H1 (cell line): ENCODE measurements at regions not wholly inside any gene's neighbourhood (a gene's known extent, or its start where the extent isn't known, plus 50 kb on each side); places are given as distances from the start of the nearest gene placed in this dataset.

Experiments
- CTCF ChIA-PET: fragments of 300-600 bp; sonication (Branson Sonifier 250); formaldehyde crosslinking; loops from one replicate; lab custom pipeline; 2021; ENCODE audit not compliant: partially characterized antibody; lab: Charles Lee
- POLR2A ChIA-PET: fragments of 300-600 bp; sonication (Branson Sonifier 250); formaldehyde crosslinking; loops from one replicate; lab custom pipeline; 2021; ENCODE audit warnings: inconsistent platforms; ENCODE audit not compliant: partially characterized antibody; lab: Charles Lee
- DNase-seq, 2 experiments: peaks; one replicate each; pipeline versions ENCODE4 v3.0.0 to v3.0.0-alpha.2; 2010 to 2022; ENCODE audit warnings: low spot score in 2 of 2, low read depth in 1 of 2, mixed read lengths in 1 of 2
- FAIRE-seq: peaks from 2 replicates; lab custom pipeline; 2011; peaks lifted over from hg19 to GRCh38; lab: Jason Lieb, UNC
- H2AFZ ChIP-seq: 2 replicates; pipeline ENCODE4 v1.8.1; 2012; ENCODE audit warnings: low read length, inconsistent platforms
- H2AK5ac ChIP-seq: 2 replicates; pipeline ENCODE4 v1.6.1; 2013; ENCODE audit warnings: low read depth, low read length
- H2BK120ac ChIP-seq: replicated peaks from 2 replicates; pipeline ENCODE3; 2013; ENCODE audit warnings: low read depth, low read length, inconsistent platforms
- H2BK12ac ChIP-seq: 2 replicates; pipeline ENCODE4 v1.6.1; 2013; ENCODE audit warnings: low read depth, low read length
- H2BK15ac ChIP-seq: 2 replicates; pipeline ENCODE4 v1.6.1; 2013; ENCODE audit warnings: low read length
- H2BK20ac ChIP-seq: 2 replicates; pipeline ENCODE4 v1.6.1; 2013; ENCODE audit warnings: low read length
- H2BK5ac ChIP-seq: 2 replicates; pipeline ENCODE4 v1.6.1; 2013; ENCODE audit warnings: low read depth, low read length
- H3K14ac ChIP-seq: 2 replicates; pipeline ENCODE4 v1.6.1; 2013; ENCODE audit warnings: inconsistent platforms; ENCODE audit not compliant: insufficient read length
- H3K18ac ChIP-seq: 2 replicates; pipeline ENCODE4 v1.6.1; 2013; ENCODE audit warnings: low read length; ENCODE audit errors: extremely low read depth
- H3K23ac ChIP-seq: 2 replicates; pipeline ENCODE4 v1.6.1; 2013; ENCODE audit warnings: inconsistent platforms; ENCODE audit not compliant: insufficient read length
- H3K23me2 ChIP-seq: 2 replicates; pipeline ENCODE4 v1.6.1; 2013; ENCODE audit warnings: low read depth, low read length
- H3K27ac ChIP-seq: 2 replicates; pipeline ENCODE4 v1.6.1; 2011; ENCODE audit warnings: low read depth, low read length, inconsistent platforms
- H3K27me3 ChIP-seq, 4 experiments: replicated peaks in 1 of 4; 1 replicate in 1 of 4; 2 replicates in 3 of 4; pipeline versions ENCODE4 v1.6.1 to v1.8.1; 2011 to 2013; ENCODE audit warnings: low read length in 3 of 4, mild to moderate bottlenecking in 3 of 4, inconsistent platforms in 2 of 4, mixed read lengths in 2 of 4, moderate library complexity in 1 of 4; ENCODE audit not compliant: control insufficient read depth in 3 of 4, insufficient read depth in 3 of 4; ENCODE audit errors: extremely low read depth in 1 of 4
- H3K36me3 ChIP-seq, 4 experiments: 2 replicates each; pipeline versions ENCODE4 v1.6.1 to v1.8.1; 2011 to 2013; ENCODE audit warnings: mild to moderate bottlenecking in 4 of 4, low read length in 3 of 4, moderate library complexity in 2 of 4, control low read depth in 1 of 4, inconsistent platforms in 1 of 4; ENCODE audit not compliant: insufficient read depth in 4 of 4, control insufficient read depth in 2 of 4
- H3K4ac ChIP-seq: replicated peaks from 2 replicates; pipeline ENCODE3; 2013; ENCODE audit warnings: low read length, low read depth, mixed read lengths, inconsistent platforms; ENCODE audit not compliant: insufficient read length
- H3K4me1 ChIP-seq, 4 experiments: replicated peaks in 1 of 4; 1 replicate in 1 of 4; 2 replicates in 3 of 4; pipeline versions ENCODE4 v1.6.1 to v1.8.1; 2011 to 2013; ENCODE audit warnings: low read length in 3 of 4, inconsistent platforms in 2 of 4, mixed read lengths in 1 of 4; ENCODE audit not compliant: insufficient read depth in 4 of 4, control insufficient read depth in 3 of 4
- H3K4me2 ChIP-seq, 2 experiments: 2 replicates each; pipeline versions ENCODE4 v1.6.1 to v1.8.1; 2011 to 2013; ENCODE audit warnings: low read depth in 2 of 2, low read length in 2 of 2, control low read depth in 1 of 2, inconsistent platforms in 1 of 2, mild to moderate bottlenecking in 1 of 2; ENCODE audit not compliant: insufficient read depth in 1 of 2
- H3K4me3 ChIP-seq, 4 experiments: fragments of 200-600, 300-600 bp in 1 of 4; sonication (generic), shearing (Covaris generic), sonication (Bioruptor Twin) in 1 of 4; 2 replicates each; pipeline versions ENCODE4 v1.5.1 to v1.8.1; 2011 to 2016; ENCODE audit warnings: low read length in 4 of 4, low read depth in 3 of 4, control low read depth in 2 of 4, inconsistent platforms in 2 of 4, mild to moderate bottlenecking in 2 of 4, mixed read lengths in 1 of 4, moderate library complexity in 1 of 4; ENCODE audit not compliant: insufficient read depth in 2 of 4; ENCODE audit errors: extremely low read depth in 1 of 4
- H3K56ac ChIP-seq: replicated peaks from 2 replicates; pipeline ENCODE3; 2013; ENCODE audit warnings: low read depth, mild to moderate bottlenecking, mixed read lengths, low read length, inconsistent platforms; ENCODE audit not compliant: insufficient read length
- H3K79me1 ChIP-seq: 2 replicates; pipeline ENCODE4 v1.6.1; 2013; ENCODE audit warnings: low read depth, low read length, control low read depth
- H3K79me2 ChIP-seq, 2 experiments: 2 replicates each; pipeline versions ENCODE4 v1.6.1 to v1.8.1; 2012 to 2013; ENCODE audit warnings: low read length in 2 of 2, mild to moderate bottlenecking in 2 of 2, inconsistent platforms in 1 of 2; ENCODE audit not compliant: insufficient read depth in 2 of 2, control insufficient read depth in 1 of 2
- H3K9ac ChIP-seq, 4 experiments: replicated peaks in 1 of 4; 1 replicate in 1 of 4; 2 replicates in 3 of 4; pipeline versions ENCODE4 v1.6.1 to v1.8.1; 2011 to 2013; ENCODE audit warnings: low read depth in 3 of 4, low read length in 3 of 4, control low read depth in 2 of 4, mild to moderate bottlenecking in 2 of 4, moderate library complexity in 2 of 4, inconsistent platforms in 1 of 4; ENCODE audit errors: extremely low read depth in 1 of 4
- H3K9me3 ChIP-seq, 2 experiments: 2 replicates each; pipeline versions ENCODE4 v1.6.1 to v1.8.1; 2012 to 2013; ENCODE audit warnings: mild to moderate bottlenecking in 2 of 2, moderate library complexity in 2 of 2, control low read depth in 1 of 2, inconsistent platforms in 1 of 2, low read depth in 1 of 2, low read length in 1 of 2, mixed read lengths in 1 of 2; ENCODE audit not compliant: insufficient read depth in 2 of 2
- H4K20me1 ChIP-seq, 2 experiments: replicated peaks in 1 of 2; 2 replicates each; pipeline versions ENCODE3 to v1.8.1; 2011 to 2013; ENCODE audit warnings: inconsistent platforms in 2 of 2, low read length in 2 of 2, mild to moderate bottlenecking in 1 of 2; ENCODE audit not compliant: insufficient read depth in 2 of 2, control insufficient read depth in 1 of 2
- H4K5ac ChIP-seq: 2 replicates; pipeline ENCODE4 v1.6.1; 2013; ENCODE audit warnings: low read length, low read depth, mixed read lengths, inconsistent platforms; ENCODE audit not compliant: insufficient read length
- H4K8ac ChIP-seq: 2 replicates; pipeline ENCODE4 v1.8.0; 2013; ENCODE audit warnings: mild to moderate bottlenecking, moderate library complexity, low read length, inconsistent platforms; ENCODE audit not compliant: insufficient read depth; ENCODE audit errors: extremely low read depth
- H4K91ac ChIP-seq: replicated peaks from 2 replicates; pipeline ENCODE3; 2013; ENCODE audit warnings: low read length, mixed read lengths, inconsistent platforms; ENCODE audit not compliant: insufficient read length
- BRCA1 ChIP-seq: IDR thresholded peaks from 2 replicates; pipeline ENCODE4 v1.6.1; 2012; ENCODE audit warnings: low read depth, low read length, improper control_type of control experiment
- CBX5 ChIP-seq: fragments of 300-800, 300-1000 bp; sonication (generic); IDR thresholded peaks from 2 replicates; pipeline ENCODE4 v1.7.1; 2016; ENCODE audit warnings: antibody characterized with exemption, low read length, low read depth
- JUN ChIP-seq: IDR thresholded peaks from 2 replicates; pipeline ENCODE4 v1.6.1; 2011; ENCODE audit warnings: low read depth, mild to moderate bottlenecking, improper control_type of control experiment, low read length
- TCF12 ChIP-seq: IDR thresholded peaks from 2 replicates; pipeline ENCODE4 v1.6.1; 2011; ENCODE audit warnings: low read depth, mild to moderate bottlenecking, low read length
- WGBS, 2 experiments: shearing (Covaris generic) in 1 of 2; methylation state at CpG; one replicate each; pipeline versions ENCODE4 v1.1.6 to v1.1.7; 2013 to 2015; ENCODE audit warnings: low lambda C conversion rate in 2 of 2, mixed read lengths in 2 of 2, inconsistent platforms in 1 of 2, low coverage in 1 of 2, missing lambda C conversion rate in 1 of 2; ENCODE audit not compliant: insufficient replicate concordance in 2 of 2, insufficient coverage in 1 of 2, insufficient read length in 1 of 2; ENCODE audit errors: extremely low coverage in 1 of 2, missing lambda C conversion rate in 1 of 2; 5-methylcytosine and 5-hydroxymethylcytosine counted together

GRCh38 chr4:75371915-75372314, 142.3 kb downstream of the RCHY1 start:
- ChIA-PET POLR2A (no interaction called here), CTCF (no interaction called here)
- no peak for DNase-seq
- FAIRE-seq, result no peak
- Histone ChIP-seq H3K18ac (no peak overlapping the region), H3K36me3 (no peaks in the 10 kb centered on the region), H2BK15ac (no peak overlapping the region), H3K4me2 (no peak overlapping the region), H2BK5ac (no peak overlapping the region), H4K5ac (no peak overlapping the region), H4K20me1 (no peaks in the 10 kb centered on the region), H2BK12ac (no peak overlapping the region), H2BK120ac (no peak overlapping the region), H3K27ac (no peak overlapping the region), H3K23me2 (no peaks in the 10 kb centered on the region), H2AK5ac (no peak overlapping the region), H3K9ac (no peak overlapping the region), H4K8ac (no peak overlapping the region), H3K27me3 (no peaks in the 10 kb centered on the region), H3K9me3 (no peaks in the 10 kb centered on the region), H3K4me3 (no peak overlapping the region), H3K79me2 (no peaks in the 10 kb centered on the region), H3K23ac (no peak overlapping the region), H4K91ac (no peak overlapping the region), H3K79me1 (no peaks in the 10 kb centered on the region), H3K4ac (no peak overlapping the region), H3K56ac (no peak overlapping the region), H3K4me1 (no peaks in the 10 kb centered on the region), H2AFZ (no peak overlapping the region), H2BK20ac (no peak overlapping the region)
- 86% methylated on average over 2 of the region's 2 CpGs; no CpG with 5 or more reads in 1 of the 2 experiments for WGBS, 2 experiments
- TF ChIP-seq BRCA1, result no peak
- TF ChIP-seq JUN, result no peak
- TF ChIP-seq CBX5, result no peak
- no peak for TF ChIP-seq TCF12
- TF ChIP-seq, all 59 proteins: peak for 0
- no peak overlapping the region for H3K14ac ChIP-seq
